ENCODE measurements at regions not wholly inside any gene's neighbourhood (a gene's known extent, or its start where the extent isn't known, plus 50 kb on each side); places are given as distances from the start of the nearest gene placed in this dataset.

DNA sequence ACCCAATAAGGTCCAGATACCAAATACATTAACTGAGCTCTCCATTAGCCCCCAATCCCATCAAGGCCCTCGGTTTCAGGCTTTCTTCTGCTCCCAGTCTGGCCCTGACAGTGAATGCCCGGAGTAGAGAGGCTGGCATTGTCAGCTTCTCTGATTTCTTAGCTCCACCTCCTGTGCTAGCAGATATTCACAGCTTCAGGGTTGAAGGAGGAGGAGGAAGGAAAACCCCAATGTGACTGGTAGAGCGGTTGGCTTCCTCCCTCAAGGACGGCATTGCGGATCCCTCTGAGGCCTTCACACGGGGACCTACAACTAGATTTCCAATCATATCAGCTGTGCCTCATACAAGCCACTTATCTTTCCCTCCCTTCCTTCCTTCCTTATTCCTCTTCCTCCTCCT, 164.1 kb upstream of the SYNDIG1 start:
- ATAC-seq (no peak), DNase-seq (peak in 1 of 2 donors; percentile 9)
- H3K9me3 Mint-ChIP-seq: no peaks in the 10 kb centered on the region
- peaks cover 8 to 36% of the 10 kb centered on the region in 2 donors for H3K27me3 Mint-ChIP-seq (ENCODE audit: low read depth in 2 of 2)
- no peak overlapping the region for H3K27ac Mint-ChIP-seq
- no peaks in the 10 kb centered on the region for H3K9me3 ChIP-seq (ENCODE audit: control insufficient read depth, insufficient read depth, low read length)
- H3K27ac ChIP-seq (ENCODE audit: low read length): no peak overlapping the region
- TF ChIP-seq, protein P1, sequence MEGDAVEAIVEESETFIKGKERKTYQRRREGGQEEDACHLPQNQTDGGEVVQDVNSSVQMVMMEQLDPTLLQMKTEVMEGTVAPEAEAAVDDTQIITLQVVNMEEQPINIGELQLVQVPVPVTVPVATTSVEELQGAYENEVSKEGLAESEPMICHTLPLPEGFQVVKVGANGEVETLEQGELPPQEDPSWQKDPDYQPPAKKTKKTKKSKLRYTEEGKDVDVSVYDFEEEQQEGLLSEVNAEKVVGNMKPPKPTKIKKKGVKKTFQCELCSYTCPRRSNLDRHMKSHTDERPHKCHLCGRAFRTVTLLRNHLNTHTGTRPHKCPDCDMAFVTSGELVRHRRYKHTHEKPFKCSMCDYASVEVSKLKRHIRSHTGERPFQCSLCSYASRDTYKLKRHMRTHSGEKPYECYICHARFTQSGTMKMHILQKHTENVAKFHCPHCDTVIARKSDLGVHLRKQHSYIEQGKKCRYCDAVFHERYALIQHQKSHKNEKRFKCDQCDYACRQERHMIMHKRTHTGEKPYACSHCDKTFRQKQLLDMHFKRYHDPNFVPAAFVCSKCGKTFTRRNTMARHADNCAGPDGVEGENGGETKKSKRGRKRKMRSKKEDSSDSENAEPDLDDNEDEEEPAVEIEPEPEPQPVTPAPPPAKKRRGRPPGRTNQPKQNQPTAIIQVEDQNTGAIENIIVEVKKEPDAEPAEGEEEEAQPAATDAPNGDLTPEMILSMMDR (IDR thresholded peaks at IDR 0.05): no peak
- H3K27me3 ChIP-seq (ENCODE audit: control insufficient read depth, insufficient read depth, low read length): no peaks in the 10 kb centered on the region
- 13% methylated on average over 6 of the region's 6 CpGs for WGBS (ENCODE audit: insufficient coverage)
- H3K4me3 Mint-ChIP-seq: no peak overlapping the region
- no peaks in the 10 kb centered on the region for H3K4me1 Mint-ChIP-seq
- no peak overlapping the region for H3K4me3 ChIP-seq (ENCODE audit: low read length)
- intact Hi-C loops (cut with micrococcal nuclease): no loop called here
- H3K36me3 Mint-ChIP-seq: no peaks in the 10 kb centered on the region
- H3K36me3 ChIP-seq (ENCODE audit: control insufficient read depth, insufficient read depth, low read length): no peaks in the 10 kb centered on the region
- H3K4me1 ChIP-seq (ENCODE audit: control insufficient read depth, insufficient read depth, low read length): no peaks in the 10 kb centered on the region

DNA sequence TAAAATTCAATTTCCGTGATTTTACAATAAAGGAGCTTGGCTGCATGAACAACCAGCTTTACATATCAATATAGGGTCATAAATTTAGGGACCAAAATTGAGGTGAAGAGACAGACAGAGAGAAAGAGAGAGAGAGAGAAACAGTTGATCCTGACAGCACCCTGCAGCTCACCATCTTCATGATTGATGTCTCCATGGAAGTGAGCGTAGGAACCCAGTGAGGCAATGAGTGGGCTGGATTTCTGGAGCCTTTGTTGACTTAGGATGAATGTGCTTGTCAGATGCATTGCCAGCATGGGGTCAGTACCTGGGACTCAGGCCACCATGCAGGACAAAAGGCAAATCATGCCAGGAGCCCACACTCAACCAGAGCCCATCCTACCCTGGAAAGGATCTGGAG, 165.1 kb upstream of the SYNDIG1 start:
- no peaks in the 10 kb centered on the region for H3K4me1 Mint-ChIP-seq
- WGBS (ENCODE audit: insufficient coverage): 100% methylated on average over 1 of the region's 2 CpGs
- Histone ChIP-seq H3K9me3 (ENCODE audit: control insufficient read depth, insufficient read depth, low read length) (no peaks in the 10 kb centered on the region), H3K27me3 (ENCODE audit: control insufficient read depth, insufficient read depth, low read length) (no peaks in the 10 kb centered on the region), H3K4me3 (ENCODE audit: low read length) (no peak overlapping the region), H3K4me1 (ENCODE audit: control insufficient read depth, insufficient read depth, low read length) (no peaks in the 10 kb centered on the region), H3K36me3 (ENCODE audit: control insufficient read depth, insufficient read depth, low read length) (no peaks in the 10 kb centered on the region), H3K27ac (ENCODE audit: low read length) (no peak overlapping the region)
- no peaks in the 10 kb centered on the region for H3K36me3 Mint-ChIP-seq
- H3K4me3 Mint-ChIP-seq: no peak overlapping the region
- intact Hi-C loops (cut with micrococcal nuclease): no loop called here
- peaks cover 12 to 46% of the 10 kb centered on the region in 2 donors for H3K27me3 Mint-ChIP-seq (ENCODE audit: low read depth in 2 of 2)
- ATAC-seq: no peak
- no peak overlapping the region for H3K27ac Mint-ChIP-seq
- H3K9me3 Mint-ChIP-seq: no peaks in the 10 kb centered on the region
- TF ChIP-seq, protein P1 (IDR thresholded peaks at IDR 0.05): no peak
- no peak for DNase-seq

DNA sequence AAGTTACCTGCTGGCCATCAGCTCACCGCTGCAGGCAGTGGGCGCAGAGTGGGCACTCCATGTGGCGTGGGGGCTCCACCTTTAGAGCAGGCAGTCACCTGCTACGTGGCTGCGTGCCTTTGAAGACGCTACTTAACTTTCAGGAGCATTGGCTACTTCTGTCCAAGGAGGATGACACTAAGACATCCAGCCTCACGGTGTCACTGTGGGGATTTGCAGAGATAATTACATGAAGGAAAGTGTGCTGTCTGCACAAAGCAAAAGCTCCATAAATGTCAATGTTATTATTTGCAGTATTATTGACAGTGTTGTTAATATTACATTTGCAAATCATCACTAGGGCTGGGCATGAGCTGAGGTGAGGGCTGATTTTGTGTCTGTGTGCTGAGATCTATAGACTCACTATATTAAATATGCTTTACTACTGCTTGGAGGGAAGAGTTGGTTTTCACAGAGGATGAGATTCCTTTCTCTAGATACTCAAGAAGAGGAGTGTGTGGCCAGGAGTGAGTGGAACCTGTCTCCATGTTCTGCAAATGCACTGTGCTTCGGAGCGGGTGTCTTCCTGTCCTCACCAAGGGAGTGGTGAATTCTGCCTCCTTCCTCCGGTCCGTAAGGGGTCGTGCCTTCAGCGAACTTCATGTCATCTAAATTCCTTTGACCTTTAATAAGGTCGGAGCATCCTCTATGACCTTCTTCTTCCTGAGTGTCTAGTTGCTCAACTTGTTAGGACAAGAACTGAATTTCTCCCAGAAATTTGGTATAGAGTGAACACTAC, 165.8 kb upstream of the SYNDIG1 start:
- Mint-ChIP-seq H3K27ac (no peak overlapping the region), H3K4me3 (no peak overlapping the region), H3K9me3 (no peaks in the 10 kb centered on the region), H3K4me1 (no peaks in the 10 kb centered on the region), H3K36me3 (no peaks in the 10 kb centered on the region), H3K27me3 (ENCODE audit: low read depth in 2 of 2) (peaks cover 13 to 46% of the 10 kb centered on the region in 2 donors)
- DNase-seq: peak in 1 of 2 donors; percentile 10
- H3K4me3 ChIP-seq (ENCODE audit: low read length): no peak overlapping the region
- 95% methylated on average over 14 of the region's 14 CpGs for WGBS (ENCODE audit: insufficient coverage)
- no peaks in the 10 kb centered on the region for H3K4me1 ChIP-seq (ENCODE audit: control insufficient read depth, insufficient read depth, low read length)
- H3K27me3 ChIP-seq (ENCODE audit: control insufficient read depth, insufficient read depth, low read length): no peaks in the 10 kb centered on the region
- intact Hi-C loops (cut with micrococcal nuclease): no loop called here
- no peak overlapping the region for H3K27ac ChIP-seq (ENCODE audit: low read length)
- H3K36me3 ChIP-seq (ENCODE audit: control insufficient read depth, insufficient read depth, low read length): no peaks in the 10 kb centered on the region
- no peak for ATAC-seq
- H3K9me3 ChIP-seq (ENCODE audit: control insufficient read depth, insufficient read depth, low read length): no peaks in the 10 kb centered on the region
- TF ChIP-seq, protein P1 (IDR thresholded peaks at IDR 0.05): no peak

DNA sequence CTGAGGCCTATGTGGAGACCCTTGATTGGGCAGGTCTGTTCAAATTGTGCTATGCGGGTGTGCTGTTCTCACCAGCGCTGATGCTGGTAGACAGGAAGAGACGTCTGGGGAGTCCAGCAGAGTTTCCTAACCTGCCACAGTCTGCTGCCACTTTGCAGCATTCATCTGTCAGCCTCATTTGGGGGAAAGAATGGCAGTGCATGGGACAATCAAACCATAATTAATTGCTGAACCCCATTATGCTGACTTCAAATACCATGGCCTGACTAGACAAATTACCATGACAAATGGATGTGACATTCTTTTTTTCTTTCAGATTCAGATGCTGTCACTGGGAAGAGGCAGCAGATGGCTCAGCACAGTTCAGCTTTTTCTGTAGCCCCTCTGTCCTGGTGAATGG, 171.4 kb upstream of the SYNDIG1 start:
- H3K4me1 ChIP-seq (ENCODE audit: control insufficient read depth, insufficient read depth, low read length): no peaks in the 10 kb centered on the region
- Mint-ChIP-seq H3K4me3 (no peak overlapping the region), H3K27me3 (ENCODE audit: low read depth in 2 of 2) (peaks cover 12 to 26% of the 10 kb centered on the region in 2 donors), H3K36me3 (no peaks in the 10 kb centered on the region), H3K9me3 (no peaks in the 10 kb centered on the region), H3K4me1 (no peaks in the 10 kb centered on the region), H3K27ac (no peak overlapping the region)
- H3K4me3 ChIP-seq (ENCODE audit: low read length): no peak overlapping the region
- TF ChIP-seq, protein P1 (IDR thresholded peaks at IDR 0.05): no peak
- no peak overlapping the region for H3K27ac ChIP-seq (ENCODE audit: low read length)
- DNase-seq (no peak), ATAC-seq (no peak)
- intact Hi-C loops (cut with micrococcal nuclease): no loop called here
- H3K9me3 ChIP-seq (ENCODE audit: control insufficient read depth, insufficient read depth, low read length): no peaks in the 10 kb centered on the region
- WGBS (ENCODE audit: insufficient coverage): 89% methylated on average over 3 of the region's 3 CpGs
- no peaks in the 10 kb centered on the region for H3K36me3 ChIP-seq (ENCODE audit: control insufficient read depth, insufficient read depth, low read length)
- H3K27me3 ChIP-seq (ENCODE audit: control insufficient read depth, insufficient read depth, low read length): no peaks in the 10 kb centered on the region
